ENCODE measurements at regions not wholly inside any gene's neighbourhood (a gene's known extent, or its start where the extent isn't known, plus 50 kb on each side); places are given as distances from the start of the nearest gene placed in this dataset.

GRCh38 chr9:81417299-81417675 is 272.1 kb downstream of the TLE1 start:
- Histone ChIP-seq H3K4me3 (no peak overlapping the region), H3K4me1 (no peaks in the 10 kb centered on the region)
- H3K36me3 Mint-ChIP-seq, result no peaks in the 10 kb centered on the region

GRCh38 chr9:81416476-81417298 is 272.7 kb downstream of the TLE1 start:
- Mint-ChIP-seq H3K4me3 (no peak overlapping the region), H3K9me3 (peaks cover 12% of the 10 kb centered on the region), H3K27ac (no peak overlapping the region), H3K36me3 (no peaks in the 10 kb centered on the region), H3K27me3 (ENCODE audit: insufficient read depth, low read depth) (peaks cover 2% of the 10 kb centered on the region), H3K4me1 (no peaks in the 10 kb centered on the region)
- Histone ChIP-seq H4K20me1 (ENCODE audit: low read depth) (no peaks in the 10 kb centered on the region), H2AFZ (replicated peaks) (peak overlapping the region; percentile 37), H3K4me3 (no peak overlapping the region), H3K27ac (no peak overlapping the region), H3K4me1 (no peaks in the 10 kb centered on the region), H3K9me3 (ENCODE audit: low read depth) (no peaks in the 10 kb centered on the region), H3K27me3 (no peaks in the 10 kb centered on the region), H3K79me2 (ENCODE audit: low read depth) (no peaks in the 10 kb centered on the region), H3K4me2 (no peak overlapping the region), H3F3A (ENCODE audit: low read depth) (no peaks in the 10 kb centered on the region), H3K36me3 (no peaks in the 10 kb centered on the region), H3K9ac (no peak overlapping the region)
- no peak for DNase-seq (ENCODE audit: low spot score)
- TF ChIP-seq, protein P1, sequence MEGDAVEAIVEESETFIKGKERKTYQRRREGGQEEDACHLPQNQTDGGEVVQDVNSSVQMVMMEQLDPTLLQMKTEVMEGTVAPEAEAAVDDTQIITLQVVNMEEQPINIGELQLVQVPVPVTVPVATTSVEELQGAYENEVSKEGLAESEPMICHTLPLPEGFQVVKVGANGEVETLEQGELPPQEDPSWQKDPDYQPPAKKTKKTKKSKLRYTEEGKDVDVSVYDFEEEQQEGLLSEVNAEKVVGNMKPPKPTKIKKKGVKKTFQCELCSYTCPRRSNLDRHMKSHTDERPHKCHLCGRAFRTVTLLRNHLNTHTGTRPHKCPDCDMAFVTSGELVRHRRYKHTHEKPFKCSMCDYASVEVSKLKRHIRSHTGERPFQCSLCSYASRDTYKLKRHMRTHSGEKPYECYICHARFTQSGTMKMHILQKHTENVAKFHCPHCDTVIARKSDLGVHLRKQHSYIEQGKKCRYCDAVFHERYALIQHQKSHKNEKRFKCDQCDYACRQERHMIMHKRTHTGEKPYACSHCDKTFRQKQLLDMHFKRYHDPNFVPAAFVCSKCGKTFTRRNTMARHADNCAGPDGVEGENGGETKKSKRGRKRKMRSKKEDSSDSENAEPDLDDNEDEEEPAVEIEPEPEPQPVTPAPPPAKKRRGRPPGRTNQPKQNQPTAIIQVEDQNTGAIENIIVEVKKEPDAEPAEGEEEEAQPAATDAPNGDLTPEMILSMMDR (IDR thresholded peaks at IDR 0.05), result no peak
- no peak for TF ChIP-seq EZH2 (IDR thresholded peaks at IDR 0.05)
- TF ChIP-seq EZH2phosphoT487 (IDR thresholded peaks at IDR 0.05), result no peak

More at GRCh38 chr9:81417299-81417675, 272.1 kb downstream of the TLE1 start:
- H3K9me3 ChIP-seq (ENCODE audit: low read depth), result no peaks in the 10 kb centered on the region
- H3K27ac ChIP-seq, result no peak overlapping the region
- no peaks in the 10 kb centered on the region for H3K36me3 ChIP-seq
- Mint-ChIP-seq H3K9me3 (peaks cover 16% of the 10 kb centered on the region), H3K4me3 (no peak overlapping the region), H3K27ac (no peak overlapping the region), H3K27me3 (ENCODE audit: insufficient read depth, low read depth) (peaks cover 2% of the 10 kb centered on the region), H3K4me1 (no peaks in the 10 kb centered on the region)
- no peak overlapping the region for H3K4me2 ChIP-seq
- no peak overlapping the region for H2AFZ ChIP-seq (replicated peaks)
- no peaks in the 10 kb centered on the region for H4K20me1 ChIP-seq (ENCODE audit: low read depth)
- no peak for DNase-seq (ENCODE audit: low spot score)
- TF ChIP-seq, protein P1 (IDR thresholded peaks at IDR 0.05), result no peak
- TF ChIP-seq EZH2phosphoT487 (IDR thresholded peaks at IDR 0.05) (no peak), EZH2 (IDR thresholded peaks at IDR 0.05) (no peak)
- no peaks in the 10 kb centered on the region for H3F3A ChIP-seq (ENCODE audit: low read depth)
- H3K27me3 ChIP-seq, result no peaks in the 10 kb centered on the region
- no peak overlapping the region for H3K9ac ChIP-seq
- no peaks in the 10 kb centered on the region for H3K79me2 ChIP-seq (ENCODE audit: low read depth)

- Histone ChIP-seq H3K27me3 (no peaks in the 10 kb centered on the region), H3K79me2 (ENCODE audit: low read depth) (no peaks in the 10 kb centered on the region), H3F3A (ENCODE audit: low read depth) (no peaks in the 10 kb centered on the region), H3K4me2 (no peak overlapping the region), H3K9me3 (ENCODE audit: low read depth) (no peaks in the 10 kb centered on the region), H2AFZ (replicated peaks) (no peak overlapping the region), H3K9ac (no peak overlapping the region), H3K36me3 (no peaks in the 10 kb centered on the region), H3K27ac (no peak overlapping the region), H4K20me1 (ENCODE audit: low read depth) (no peaks in the 10 kb centered on the region), H3K4me1 (no peaks in the 10 kb centered on the region), H3K4me3 (no peak overlapping the region)
- Mint-ChIP-seq H3K27me3 (ENCODE audit: insufficient read depth, low read depth) (no peaks in the 10 kb centered on the region), H3K36me3 (peaks cover 2% of the 10 kb centered on the region), H3K4me1 (no peaks in the 10 kb centered on the region), H3K9me3 (peaks cover 7% of the 10 kb centered on the region), H3K27ac (no peak overlapping the region), H3K4me3 (no peak overlapping the region)
- DNase-seq (ENCODE audit: low spot score), result no peak
- TF ChIP-seq EZH2 (IDR thresholded peaks at IDR 0.05) (no peak), EZH2phosphoT487 (IDR thresholded peaks at IDR 0.05) (no peak)
- TF ChIP-seq, protein P1 (IDR thresholded peaks at IDR 0.05), result no peak
Observed at GRCh38 chr9:81414836-81415235, 274.5 kb downstream of the TLE1 start.

Data from neural progenitor cell (in vitro differentiated cells).